IMR-90 (cell line): ENCODE measurements at regions not wholly inside any gene's neighbourhood (a gene's known extent, or its start where the extent isn't known, plus 50 kb on each side); places are given as distances from the start of the nearest gene placed in this dataset.

Experiments used
- ATAC-seq: fragments of 200-7000 bp; cut with Tn5 transposase; 2 replicates; pipeline ENCODE4 v1.9.1; 2020; ENCODE audit warnings: low read depth, mild to moderate bottlenecking, moderate library complexity
- BruUV-seq: library from RNA; stranded (reverse); fragments of 400-500 nt; replicated peaks from 2 replicates; lab custom pipeline; 2021; lab: Mats Ljungman, UMichigan
- CTCF ChIA-PET: fragments of 300-600 bp; formaldehyde crosslinking; extraction: SDS; loops from one replicate; lab custom pipeline; 2021; ENCODE audit warnings: antibody characterized with exemption; lab: Yijun Ruan, JAX
- POLR2A ChIA-PET: fragments of 300-600 bp; sonication (Branson Sonifier 250); formaldehyde crosslinking; loops from one replicate; lab custom pipeline; 2022; ENCODE audit warnings: antibody characterized with exemption; ENCODE audit not compliant: unreplicated experiment; lab: Charles Lee
- DNase-seq: peaks from one replicate; pipeline ENCODE4 v3.0.0; 2013
- H2AFZ ChIP-seq: replicated peaks from 2 replicates; pipeline ENCODE3; 2013; ENCODE audit warnings: low read length, mild to moderate bottlenecking; ENCODE audit not compliant: poor library complexity
- H2AK5ac ChIP-seq: 2 replicates; pipeline ENCODE4 v1.6.1; 2013; ENCODE audit warnings: low read depth, low read length, inconsistent platforms
- H2AK9ac ChIP-seq: replicated peaks from 2 replicates; pipeline ENCODE3; 2013; ENCODE audit warnings: mild to moderate bottlenecking, low read depth, low read length, moderate library complexity; ENCODE audit not compliant: poor library complexity
- H2BK120ac ChIP-seq: 2 replicates; pipeline ENCODE4 v1.6.1; 2013; ENCODE audit warnings: low read depth, low read length, inconsistent platforms
- H2BK15ac ChIP-seq: 3 replicates; pipeline ENCODE4 v1.6.1; 2013; ENCODE audit warnings: low read depth, low read length, inconsistent platforms
- H2BK20ac ChIP-seq: 2 replicates; pipeline ENCODE4 v1.6.1; 2013; ENCODE audit warnings: low read depth, mild to moderate bottlenecking, inconsistent platforms, low read length, moderate library complexity
- H2BK5ac ChIP-seq: 2 replicates; pipeline ENCODE4 v1.6.1; 2013; ENCODE audit warnings: mild to moderate bottlenecking, low read depth, low read length, inconsistent platforms; ENCODE audit not compliant: poor library complexity, severe bottlenecking
- H3K14ac ChIP-seq: replicated peaks from 2 replicates; pipeline ENCODE4 v1.6.1; 2013; ENCODE audit warnings: low read depth, low read length, inconsistent platforms
- H3K18ac ChIP-seq: 2 replicates; pipeline ENCODE4 v1.6.1; 2013; ENCODE audit warnings: low read depth, low read length, control low read depth
- H3K23ac ChIP-seq: 2 replicates; pipeline ENCODE4 v1.6.1; 2013; ENCODE audit warnings: low read depth, low read length, inconsistent platforms
- H3K27ac ChIP-seq: 2 replicates; pipeline ENCODE4 v1.5.1; 2013; ENCODE audit warnings: mild to moderate bottlenecking, control low read depth, low read length; ENCODE audit not compliant: insufficient read depth
- H3K27me3 ChIP-seq: 2 replicates; pipeline ENCODE4 v1.6.1; 2013; ENCODE audit warnings: low read length; ENCODE audit not compliant: control insufficient read depth, insufficient read depth
- H3K36me3 ChIP-seq: 2 replicates; pipeline ENCODE4 v1.6.1; 2013; ENCODE audit warnings: low read length, mixed read lengths; ENCODE audit not compliant: control insufficient read depth, insufficient read depth
- H3K4ac ChIP-seq: 2 replicates; pipeline ENCODE4 v1.6.1; 2013; ENCODE audit warnings: low read depth, low read length, inconsistent platforms
- H3K4me1 ChIP-seq: 2 replicates; pipeline ENCODE4 v1.6.1; 2013; ENCODE audit warnings: low read length, mixed read lengths; ENCODE audit not compliant: control insufficient read depth, insufficient read depth
- H3K4me2 ChIP-seq: 2 replicates; pipeline ENCODE4 v1.6.1; 2013; ENCODE audit warnings: low read depth, mild to moderate bottlenecking, control low read depth, low read length, moderate library complexity
- H3K4me3 ChIP-seq: 2 replicates; pipeline ENCODE4 v1.5.1; 2013; ENCODE audit warnings: low read depth, mild to moderate bottlenecking, control low read depth, low read length, moderate library complexity; ENCODE audit not compliant: insufficient read depth
- H3K56ac ChIP-seq: 2 replicates; pipeline ENCODE4 v1.6.1; 2013; ENCODE audit warnings: low read length, inconsistent platforms; ENCODE audit not compliant: insufficient read depth; ENCODE audit errors: extremely low read depth
- H3K79me1 ChIP-seq, 2 experiments: 2 replicates each; pipeline ENCODE4 v1.6.1; 2013; ENCODE audit warnings: low read length in 2 of 2, inconsistent platforms in 1 of 2, low read depth in 1 of 2
- H3K9ac ChIP-seq: 2 replicates; pipeline ENCODE4 v1.6.1; 2013; ENCODE audit warnings: low read depth, low read length, control low read depth
- H3K9me1 ChIP-seq: 2 replicates; pipeline ENCODE4 v1.6.1; 2013; ENCODE audit warnings: low read length, inconsistent platforms; ENCODE audit not compliant: insufficient read depth
- H3K9me3 ChIP-seq: 2 replicates; pipeline ENCODE4 v1.6.1; 2013; ENCODE audit warnings: low read length; ENCODE audit not compliant: control insufficient read depth, insufficient read depth
- H4K20me1 ChIP-seq: 2 replicates; pipeline ENCODE4 v1.6.1; 2013; ENCODE audit warnings: low read length, inconsistent platforms; ENCODE audit not compliant: insufficient read depth
- H4K5ac ChIP-seq: 2 replicates; pipeline ENCODE4 v1.6.1; 2013; ENCODE audit warnings: mild to moderate bottlenecking, low read depth, low read length, control low read depth
- H4K8ac ChIP-seq, 2 experiments: 2 replicates each; pipeline ENCODE4 v1.6.1; 2013; ENCODE audit warnings: low read depth in 2 of 2, low read length in 2 of 2, control low read depth in 1 of 2, inconsistent platforms in 1 of 2
- H4K91ac ChIP-seq: 2 replicates; pipeline ENCODE4 v1.6.1; 2013; ENCODE audit warnings: low read depth, low read length, inconsistent platforms; ENCODE audit not compliant: insufficient read depth
- CEBPB ChIP-seq: IDR thresholded peaks from 2 replicates; pipeline ENCODE4 v1.6.1; 2012; ENCODE audit warnings: low read depth, low read length, improper control_type of control experiment
- FOS ChIP-seq: fragments of 150-350 bp; IDR thresholded peaks from 2 replicates; pipeline ENCODE4 v1.6.1; 2016; ENCODE audit warnings: low read depth, low read length
- MAZ ChIP-seq: IDR thresholded peaks from 2 replicates; pipeline ENCODE4 v1.6.1; 2012; ENCODE audit warnings: low read depth, mild to moderate bottlenecking, low read length, improper control_type of control experiment, moderate library complexity, borderline replicate concordance
- MXI1 ChIP-seq: IDR thresholded peaks from 2 replicates; pipeline ENCODE4 v1.6.1; 2012; ENCODE audit warnings: low read depth, mild to moderate bottlenecking, low read length, moderate library complexity, borderline replicate concordance
- POLR2A ChIP-seq: IDR thresholded peaks from 2 replicates; pipeline ENCODE4 v1.6.1; 2012; ENCODE audit warnings: mild to moderate bottlenecking, low read depth, low read length
- RAD21 ChIP-seq: IDR thresholded peaks from 2 replicates; pipeline ENCODE4 v1.6.1; 2012; ENCODE audit warnings: low read length, improper control_type of control experiment
- RFX5 ChIP-seq: IDR thresholded peaks from 2 replicates; pipeline ENCODE4 v1.8.0; 2012; ENCODE audit warnings: low read depth, mild to moderate bottlenecking, low read length, moderate library complexity
- SMC3 ChIP-seq: fragments of 150-350 bp; IDR thresholded peaks from 2 replicates; pipeline ENCODE4 v1.6.1; 2016; ENCODE audit warnings: low read depth, mild to moderate bottlenecking, antibody characterized with exemption, low read length, moderate library complexity
- WGBS, 2 experiments: methylation state at CpG; one replicate each; pipeline versions ENCODE4 v1.1.5 to v1.1.7; 2013; ENCODE audit warnings: missing lambda C conversion rate in 2 of 2; ENCODE audit not compliant: insufficient read length in 1 of 2; ENCODE audit errors: extremely low coverage in 2 of 2; 5-methylcytosine and 5-hydroxymethylcytosine counted together
- dilution Hi-C: fragments of 300-500 bp; cut with HindIII; formaldehyde crosslinking; loops from one replicate; pipeline ENCODE4 v1.14.3; 2018; ENCODE audit warnings: low sequenced_read_pairs; ENCODE audit not compliant: unreplicated experiment
- in situ Hi-C: fragments of 300-500 bp; cut with MboI; formaldehyde crosslinking; loops from 3 replicates; pipeline ENCODE4 v1.14.3; 2019; ENCODE audit warnings: low sequenced_read_pairs, inconsistent platforms, mixed read lengths
- intact Hi-C: fragments of 100-400 bp; cut with micrococcal nuclease; formaldehyde crosslinking; loops from 2 replicates; pipeline ENCODE4 v1.10.0; 2022
- TF ChIP-seq, protein P1 (sequence below): fragments of 150-350 bp; IDR thresholded peaks from 2 replicates; pipeline ENCODE4 v1.6.1; 2017; ENCODE audit warnings: mild to moderate bottlenecking, antibody characterized with exemption, low read length, low read depth
- TF ChIP-seq, protein P2 (sequence below): conservative IDR thresholded peaks from 2 replicates; pipeline ENCODE4 v1.5.1; 2012; ENCODE audit warnings: mild to moderate bottlenecking, low read depth, low read length, improper control_type of control experiment

DNA sequence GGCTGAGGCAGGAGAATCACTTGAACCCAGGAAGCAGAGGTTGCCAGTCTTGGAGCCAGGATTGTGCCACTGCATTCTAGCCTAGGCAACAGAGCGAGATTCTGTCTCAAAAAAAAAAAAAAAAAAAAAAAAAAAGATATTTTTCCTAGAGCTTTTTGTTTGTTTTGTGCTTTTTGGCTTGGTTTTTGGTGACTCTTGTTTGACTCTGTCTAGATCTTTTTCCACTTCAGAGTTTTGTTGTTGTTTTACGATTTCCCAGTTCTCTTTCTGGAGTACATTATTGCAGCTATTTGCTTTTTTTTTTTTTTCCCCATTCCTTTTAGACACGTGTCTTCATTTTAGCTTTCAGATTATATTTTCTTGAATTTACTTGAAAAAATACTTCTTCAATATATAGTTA lies 67.0 kb upstream of the AKAP12 start:
- no peaks in the 10 kb centered on the region for H3K9me3 ChIP-seq
- no peak for TF ChIP-seq RFX5
- no peak for TF ChIP-seq MAZ
- TF ChIP-seq, protein P1, sequence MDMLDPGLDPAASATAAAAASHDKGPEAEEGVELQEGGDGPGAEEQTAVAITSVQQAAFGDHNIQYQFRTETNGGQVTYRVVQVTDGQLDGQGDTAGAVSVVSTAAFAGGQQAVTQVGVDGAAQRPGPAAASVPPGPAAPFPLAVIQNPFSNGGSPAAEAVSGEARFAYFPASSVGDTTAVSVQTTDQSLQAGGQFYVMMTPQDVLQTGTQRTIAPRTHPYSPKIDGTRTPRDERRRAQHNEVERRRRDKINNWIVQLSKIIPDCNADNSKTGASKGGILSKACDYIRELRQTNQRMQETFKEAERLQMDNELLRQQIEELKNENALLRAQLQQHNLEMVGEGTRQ: no peak
- no peak for TF ChIP-seq MXI1
- TF ChIP-seq, protein P2, sequence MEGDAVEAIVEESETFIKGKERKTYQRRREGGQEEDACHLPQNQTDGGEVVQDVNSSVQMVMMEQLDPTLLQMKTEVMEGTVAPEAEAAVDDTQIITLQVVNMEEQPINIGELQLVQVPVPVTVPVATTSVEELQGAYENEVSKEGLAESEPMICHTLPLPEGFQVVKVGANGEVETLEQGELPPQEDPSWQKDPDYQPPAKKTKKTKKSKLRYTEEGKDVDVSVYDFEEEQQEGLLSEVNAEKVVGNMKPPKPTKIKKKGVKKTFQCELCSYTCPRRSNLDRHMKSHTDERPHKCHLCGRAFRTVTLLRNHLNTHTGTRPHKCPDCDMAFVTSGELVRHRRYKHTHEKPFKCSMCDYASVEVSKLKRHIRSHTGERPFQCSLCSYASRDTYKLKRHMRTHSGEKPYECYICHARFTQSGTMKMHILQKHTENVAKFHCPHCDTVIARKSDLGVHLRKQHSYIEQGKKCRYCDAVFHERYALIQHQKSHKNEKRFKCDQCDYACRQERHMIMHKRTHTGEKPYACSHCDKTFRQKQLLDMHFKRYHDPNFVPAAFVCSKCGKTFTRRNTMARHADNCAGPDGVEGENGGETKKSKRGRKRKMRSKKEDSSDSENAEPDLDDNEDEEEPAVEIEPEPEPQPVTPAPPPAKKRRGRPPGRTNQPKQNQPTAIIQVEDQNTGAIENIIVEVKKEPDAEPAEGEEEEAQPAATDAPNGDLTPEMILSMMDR: no peak
- TF ChIP-seq SMC3: no peak
- no peak for TF ChIP-seq RAD21
- TF ChIP-seq POLR2A: no peak
- TF ChIP-seq CEBPB: no peak
- TF ChIP-seq FOS: no peak
- H2AK9ac ChIP-seq: no peak overlapping the region
- DNase-seq: no peak
- H3K79me1 ChIP-seq: no peaks in the 10 kb centered on the region
- H3K27me3 ChIP-seq: peaks cover 5% of the 10 kb centered on the region
- no peak overlapping the region for H3K4me2 ChIP-seq
- no peaks in the 10 kb centered on the region for H3K4me1 ChIP-seq
- H2AFZ ChIP-seq: no peak overlapping the region
- no peak overlapping the region for H3K27ac ChIP-seq
- H4K20me1 ChIP-seq: no peaks in the 10 kb centered on the region
- no peak overlapping the region for H2BK5ac ChIP-seq
- no peak overlapping the region for H3K4ac ChIP-seq
- H3K18ac ChIP-seq: no peak overlapping the region
- no peak overlapping the region for H2AK5ac ChIP-seq
- H4K91ac ChIP-seq: no peak overlapping the region
- no peak overlapping the region for H4K5ac ChIP-seq
- no peak for ATAC-seq
- no peak overlapping the region for H2BK20ac ChIP-seq
- no TSS peak for BruUV-seq
- no peak overlapping the region for H3K56ac ChIP-seq
- no peaks in the 10 kb centered on the region; the same call in 1 of the 2 replicates for H3K36me3 ChIP-seq
- no peak overlapping the region for H2BK120ac ChIP-seq
- H4K8ac ChIP-seq: no peak overlapping the region
- H3K23ac ChIP-seq: no peak overlapping the region
- no peak overlapping the region for H3K4me3 ChIP-seq
- H3K9ac ChIP-seq: no peak overlapping the region
- in situ Hi-C loops: no loop called here
- H3K14ac ChIP-seq: no peak overlapping the region
- no peaks in the 10 kb centered on the region for H3K9me1 ChIP-seq
- no CpG with 5 or more reads among the region's 3 CpGs for WGBS, 2 experiments
- dilution Hi-C loops: no loop called here
- CTCF ChIA-PET: interaction anchor here (0.7 kb wide), 1 partner anchor 151 kb away, joined by 3 read pairs; no protein-coding TSS in a partner anchor
- POLR2A ChIA-PET: no interaction called here
- intact Hi-C loops: no loop called here
- no peak overlapping the region for H2BK15ac ChIP-seq
